Urinary bladder (tissue), 3 donors: ENCODE measurements at regions not wholly inside any gene's neighbourhood (a gene's known extent, or its start where the extent isn't known, plus 50 kb on each side); places are given as distances from the start of the nearest gene placed in this dataset.
"Not testable (repeated sequence)": the region's sequence is repeated elsewhere in the genome, so short reads cannot be mapped to it uniquely, and the experiment has no call there.

Source experiments
- DNase-seq: peaks from one replicate; pipeline ENCODE4 v3.0.0-alpha.2; 2015; ENCODE audit errors: extremely low spot score
- H3K27ac ChIP-seq: one replicate; pipeline ENCODE4 v1.5.1; 2013; ENCODE audit warnings: low read depth, mild to moderate bottlenecking, moderate library complexity
- H3K36me3 ChIP-seq: one replicate; pipeline ENCODE4 v1.6.1; 2013; ENCODE audit warnings: mild to moderate bottlenecking, moderate library complexity; ENCODE audit not compliant: insufficient read depth
- H3K4me1 ChIP-seq: one replicate; pipeline ENCODE4 v1.6.1; 2013; ENCODE audit warnings: mild to moderate bottlenecking, moderate library complexity; ENCODE audit not compliant: insufficient read depth
- H3K4me3 ChIP-seq: one replicate; pipeline ENCODE4 v1.5.1; 2013; ENCODE audit warnings: low read depth, low read length
- WGBS: extraction: QIAGEN DNeasy Blood & Tissue Kit; methylation state at CpG from one replicate; pipeline ENCODE4 v1.1.7; 2013; 5-methylcytosine and 5-hydroxymethylcytosine counted together
- donor health status: healthy with polysubstance abuse.
- donor health status: healthy.

DNA sequence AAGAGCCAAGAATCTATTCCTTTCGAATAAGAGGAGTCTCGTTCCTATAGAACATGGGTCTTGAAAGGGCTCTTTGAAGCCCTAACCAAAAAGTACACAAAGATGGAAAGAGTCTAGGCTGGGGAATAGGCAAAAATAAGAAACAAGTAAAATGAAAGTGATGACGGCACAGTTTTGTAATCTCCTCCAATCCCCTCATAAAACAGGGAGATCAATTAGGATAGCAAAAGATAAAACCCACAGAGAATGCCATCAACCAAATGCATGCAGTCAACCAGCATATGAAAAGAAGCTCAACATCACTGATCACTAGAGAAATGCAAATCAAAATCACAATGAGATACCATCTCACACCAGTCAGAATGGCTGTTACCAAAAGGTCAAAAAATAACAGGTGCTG is 122.4 kb upstream of the LSM14A start:
- Histone ChIP-seq H3K36me3 (no peaks in the 10 kb centered on the region), H3K4me3 (no peak overlapping the region), H3K4me1 (no peaks in the 10 kb centered on the region), H3K27ac (no peak overlapping the region)
- 62% methylated on average over 3 of the region's 3 CpGs for WGBS
- DNase-seq: no peak

DNA sequence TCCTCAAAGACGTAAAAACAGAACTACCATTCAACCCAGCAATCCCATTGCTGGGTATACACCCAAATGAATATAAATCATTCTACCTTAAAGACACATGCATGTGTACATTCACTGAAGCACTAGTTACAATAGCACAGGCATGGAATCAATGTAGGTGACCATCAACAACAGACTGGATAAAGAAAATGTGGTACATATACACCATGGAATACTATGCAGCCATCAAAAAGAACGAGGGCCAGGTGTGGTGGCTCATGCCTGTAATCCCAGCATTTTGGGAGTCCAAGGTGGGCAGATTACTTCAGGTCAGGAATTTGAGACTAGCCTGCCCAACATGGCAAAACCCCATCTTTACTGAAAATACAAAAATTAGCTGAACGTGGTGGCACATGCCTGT is 121.9 kb upstream of the LSM14A start:
- 86% methylated on average over 3 of the region's 3 CpGs for WGBS
- H3K27ac ChIP-seq, H3K36me3 ChIP-seq, DNase-seq, H3K4me3 ChIP-seq, H3K4me1 ChIP-seq: not testable (repeated sequence)

DNA sequence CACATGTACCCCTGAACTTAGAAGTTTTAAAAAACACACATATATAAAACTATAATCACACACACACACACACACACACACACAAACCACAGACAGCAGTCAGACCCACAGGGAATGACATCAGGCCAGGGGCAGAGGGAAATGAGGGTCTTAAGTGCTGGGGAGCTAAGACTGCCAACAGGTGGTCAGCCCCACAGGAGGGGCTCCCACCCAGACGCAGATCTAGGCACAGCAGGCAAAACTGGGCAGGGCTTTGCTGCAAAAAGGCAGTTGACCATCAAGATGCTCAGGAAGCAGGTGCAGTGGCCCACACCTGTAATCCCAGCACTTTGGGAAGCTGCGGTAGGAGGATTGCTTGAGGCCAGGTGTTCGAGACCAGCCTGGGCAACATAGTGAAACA is 121.0 kb upstream of the LSM14A start:
- 79% methylated on average over 3 of the region's 3 CpGs for WGBS
- no peak overlapping the region for H3K27ac ChIP-seq

DNA sequence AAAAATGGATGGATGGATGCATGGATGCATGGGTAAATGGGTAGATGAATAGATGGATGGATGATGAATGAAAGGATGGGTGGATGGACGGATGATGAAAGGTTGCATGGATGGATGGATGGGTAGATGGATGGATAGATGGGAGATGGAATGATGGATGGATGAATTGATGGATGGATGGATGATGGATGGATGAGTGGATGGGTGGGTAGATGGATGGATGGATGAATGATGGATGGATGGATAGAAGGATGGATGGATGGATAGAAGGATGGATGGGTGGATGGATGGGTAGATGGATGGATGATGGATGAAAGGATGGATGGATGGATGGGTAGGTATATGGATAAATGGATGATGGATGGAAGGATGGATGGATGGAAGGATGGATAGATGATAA is 115.1 kb upstream of the LSM14A start:
- Histone ChIP-seq H3K36me3 (no peaks in the 10 kb centered on the region), H3K27ac (no peak overlapping the region), H3K4me1 (no peaks in the 10 kb centered on the region), H3K4me3 (no peak overlapping the region)
- DNase-seq: no peak
- WGBS: 88% methylated on average over 1 of the region's 1 CpG

More for the DNA sequence above, 121.0 kb upstream of the LSM14A start:
- no peaks in the 10 kb centered on the region for H3K4me1 ChIP-seq
- no peaks in the 10 kb centered on the region for H3K36me3 ChIP-seq
- H3K4me3 ChIP-seq: no peak overlapping the region
- no peak for DNase-seq

DNA sequence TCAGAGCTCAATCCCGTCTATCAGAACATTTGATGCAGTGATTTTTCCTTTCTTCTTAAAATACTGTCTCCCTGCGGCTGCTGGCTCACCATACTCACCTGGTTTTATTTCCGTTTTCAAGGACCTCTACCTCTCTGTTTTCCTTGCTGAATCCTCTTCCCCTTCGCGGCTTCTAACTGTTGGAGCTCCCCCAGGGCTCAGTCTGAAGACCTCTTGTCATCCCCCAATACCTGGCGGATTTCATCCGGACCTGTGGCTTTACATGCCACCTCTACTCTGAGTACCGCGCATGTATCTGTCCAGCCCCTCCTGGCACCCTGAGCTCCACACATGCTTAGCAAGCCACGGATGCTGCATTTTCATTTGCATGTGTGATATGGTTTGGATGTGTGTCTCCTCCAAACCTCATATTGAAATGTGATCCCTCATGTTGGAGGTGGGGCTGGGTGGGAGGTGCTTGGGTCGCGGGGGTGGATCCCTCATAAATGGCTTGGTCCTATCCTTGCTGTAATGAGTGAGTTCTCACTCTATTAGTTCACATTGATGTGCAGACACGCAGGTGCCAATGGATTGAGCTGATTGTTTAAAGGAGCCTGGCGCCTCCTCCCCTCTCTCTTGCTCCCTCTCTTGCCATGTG is 106.2 kb upstream of the LSM14A start:
- H3K4me1 ChIP-seq: no peaks in the 10 kb centered on the region
- WGBS: 34% methylated on average over 14 of the region's 14 CpGs
- H3K36me3 ChIP-seq: no peaks in the 10 kb centered on the region
- H3K4me3 ChIP-seq: no peak overlapping the region
- no peak for DNase-seq
- no peak overlapping the region for H3K27ac ChIP-seq

DNA sequence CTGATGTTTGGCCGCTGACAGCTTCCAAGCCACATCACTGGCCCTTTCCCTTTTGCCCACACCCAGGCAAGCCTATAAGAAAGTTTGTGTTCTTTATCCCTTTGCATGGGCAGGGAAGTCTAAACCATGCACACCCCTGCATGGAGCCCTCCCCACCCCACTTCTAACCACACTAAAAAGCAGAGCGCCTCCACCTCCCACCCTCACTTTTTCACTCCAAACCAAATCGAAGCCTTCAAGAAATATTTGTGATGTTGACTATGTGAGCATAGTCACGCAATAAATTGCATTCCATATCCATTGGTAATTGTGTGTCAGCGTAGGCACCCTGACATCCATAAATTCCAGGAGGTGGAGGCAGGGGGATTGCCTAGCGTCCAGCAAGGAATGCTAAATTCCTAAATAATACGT is 104.4 kb upstream of the LSM14A start:
- no peak for DNase-seq
- 67% methylated on average over 7 of the region's 7 CpGs for WGBS
- Histone ChIP-seq H3K27ac (no peak overlapping the region), H3K36me3 (no peaks in the 10 kb centered on the region), H3K4me1 (no peaks in the 10 kb centered on the region), H3K4me3 (no peak overlapping the region)

DNA sequence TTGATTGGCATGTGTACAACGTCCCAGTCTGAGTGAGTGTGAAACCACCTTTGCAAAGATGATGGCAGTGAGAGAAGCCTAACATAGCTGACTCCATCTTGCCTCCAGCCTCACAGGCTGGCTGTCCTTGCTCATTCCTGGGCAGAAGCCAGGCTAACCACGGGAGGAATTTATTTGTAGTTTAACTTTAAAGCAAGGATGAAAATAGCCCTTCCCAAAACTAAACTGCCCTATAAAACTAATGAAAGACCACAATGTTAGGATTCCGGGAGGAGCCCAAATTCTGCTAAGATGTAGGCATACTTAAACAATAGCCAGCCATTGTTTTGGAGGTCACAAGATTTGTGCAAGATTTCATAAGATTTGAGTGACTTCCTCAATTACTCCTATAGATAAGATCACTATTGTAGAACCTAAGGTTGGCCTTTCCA is 96.6 kb upstream of the LSM14A start:
- WGBS: 21% methylated on average over 3 of the region's 3 CpGs
- H3K36me3 ChIP-seq: no peaks in the 10 kb centered on the region
- H3K27ac ChIP-seq: no peak overlapping the region
- no peak for DNase-seq
- no peak overlapping the region for H3K4me3 ChIP-seq
- no peaks in the 10 kb centered on the region for H3K4me1 ChIP-seq

DNA sequence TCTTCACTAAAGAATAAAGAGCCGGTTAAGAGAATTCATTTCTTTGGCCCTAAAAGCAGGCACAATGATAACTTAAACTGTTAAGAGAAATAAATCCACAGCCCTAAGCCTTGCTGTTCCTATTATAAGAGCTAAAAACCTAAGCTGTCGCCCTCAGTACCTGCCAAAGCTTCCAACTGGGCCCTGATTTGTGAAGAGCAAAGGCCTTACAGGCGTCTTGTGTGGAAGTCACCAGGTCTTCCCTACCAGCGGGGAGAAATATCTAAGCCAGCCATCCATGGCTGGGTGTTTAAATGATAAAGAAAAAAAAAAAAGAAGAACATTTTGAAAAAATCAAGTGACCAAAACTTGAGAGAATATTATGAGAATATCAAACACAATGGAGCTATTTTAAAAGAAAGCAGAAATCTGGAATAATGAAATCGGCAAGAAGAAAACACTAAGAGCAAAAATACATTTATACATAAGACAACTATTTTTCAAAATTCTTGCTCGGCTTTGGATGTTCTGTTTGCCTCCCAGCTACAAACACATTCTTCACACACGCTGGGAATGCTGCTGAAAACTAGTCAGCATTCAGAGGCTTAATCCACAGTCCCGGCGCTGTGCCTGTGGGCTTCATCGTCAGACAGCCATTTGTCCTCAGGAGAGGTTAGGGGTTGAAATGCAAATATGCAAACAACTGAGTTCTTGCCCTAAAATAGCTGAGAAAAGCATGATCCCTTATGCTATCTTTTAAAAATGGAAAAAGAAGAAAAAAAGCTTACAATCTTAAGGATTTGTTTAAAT is 89.8 kb upstream of the LSM14A start:
- 38% methylated on average over 10 of the region's 10 CpGs for WGBS
- no peak for DNase-seq
- no peaks in the 10 kb centered on the region for H3K4me1 ChIP-seq

DNA sequence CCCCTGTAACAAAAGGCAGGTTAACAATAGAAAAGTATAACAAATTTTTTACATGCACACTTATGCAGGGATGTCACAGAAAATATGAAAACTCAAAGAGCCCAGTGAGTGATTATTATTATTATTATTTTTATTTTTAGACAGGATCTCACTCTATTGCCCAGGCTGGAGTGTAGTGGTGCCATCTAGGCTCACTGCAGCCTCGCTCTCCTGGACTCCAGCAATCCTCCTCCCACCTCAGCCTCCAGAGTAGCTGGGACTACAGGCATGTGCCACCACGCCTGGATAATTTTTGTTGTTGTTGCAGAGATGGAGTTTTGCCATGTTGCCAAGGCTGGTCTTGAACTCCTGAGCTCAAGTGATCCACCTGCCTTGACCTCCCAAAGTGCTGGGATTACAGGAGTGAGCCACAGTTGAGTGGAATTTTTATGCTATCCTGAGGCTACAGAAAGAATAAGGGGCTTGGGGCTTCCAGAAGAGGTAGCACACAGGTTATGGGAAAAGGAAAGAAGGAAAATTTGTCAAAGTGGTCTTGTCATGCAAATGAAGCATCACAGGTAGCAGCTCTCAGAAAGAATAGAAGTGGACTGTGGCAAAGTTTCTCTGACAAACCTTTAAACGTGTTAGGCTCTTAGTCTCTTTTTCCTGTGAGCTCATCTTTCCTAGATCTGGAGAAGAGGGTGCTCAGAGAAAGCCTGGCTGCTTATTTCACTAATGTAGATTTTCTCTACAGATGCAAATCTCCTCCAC is 87.7 kb upstream of the LSM14A start:
- H3K4me3 ChIP-seq: no peak overlapping the region
- WGBS: 57% methylated on average over 3 of the region's 3 CpGs
- no peak for DNase-seq
- no peaks in the 10 kb centered on the region for H3K4me1 ChIP-seq
- H3K27ac ChIP-seq: no peak overlapping the region
- no peaks in the 10 kb centered on the region for H3K36me3 ChIP-seq

More for the DNA sequence above, 89.8 kb upstream of the LSM14A start:
- Histone ChIP-seq H3K36me3 (no peaks in the 10 kb centered on the region), H3K4me3 (no peak overlapping the region), H3K27ac (no peak overlapping the region)

DNA sequence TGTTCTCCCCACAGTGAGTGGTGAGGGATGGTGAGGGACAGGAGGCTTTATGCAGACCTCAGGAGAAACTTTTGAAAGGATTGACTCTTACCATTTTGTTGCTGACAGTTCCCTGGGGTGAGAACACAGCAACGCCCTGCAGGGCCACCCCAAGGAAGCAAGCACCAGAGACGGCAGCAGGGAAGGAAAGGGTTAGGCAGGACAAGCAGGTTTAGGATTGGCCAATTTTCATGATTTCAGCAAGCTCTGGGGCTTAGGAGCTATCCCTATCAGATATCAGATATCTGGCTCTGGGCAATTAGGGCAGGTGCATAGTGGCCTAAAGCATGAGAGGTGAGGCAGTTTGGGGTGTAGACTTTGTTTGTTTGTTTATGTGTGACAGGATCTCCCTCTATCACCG is 87.0 kb upstream of the LSM14A start:
- H3K27ac ChIP-seq: no peak overlapping the region
- no peaks in the 10 kb centered on the region for H3K36me3 ChIP-seq
- no peak overlapping the region for H3K4me3 ChIP-seq
- 45% methylated on average over 3 of the region's 3 CpGs for WGBS
- DNase-seq: no peak
- no peaks in the 10 kb centered on the region for H3K4me1 ChIP-seq

DNA sequence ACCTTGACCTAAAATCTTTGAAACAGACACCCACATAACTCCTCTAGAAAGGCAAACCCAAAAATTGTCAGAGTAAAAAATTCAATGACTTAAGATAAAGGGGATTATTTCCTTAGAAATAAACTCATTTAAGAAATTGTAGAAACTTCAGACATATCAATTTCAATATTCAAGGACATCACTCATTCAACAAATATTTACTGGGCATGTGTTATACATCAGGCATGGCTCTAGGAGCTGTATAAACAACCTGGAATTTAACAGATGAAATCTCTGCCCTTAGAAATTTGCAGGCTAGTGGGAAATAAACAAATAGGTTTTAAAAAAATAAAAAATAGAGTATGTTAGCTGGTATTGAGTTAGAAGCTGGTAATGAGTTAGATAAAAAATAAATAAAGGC is 84.0 kb upstream of the LSM14A start:
- Histone ChIP-seq H3K4me3 (no peak overlapping the region), H3K4me1 (no peaks in the 10 kb centered on the region), H3K27ac (no peak overlapping the region), H3K36me3 (no peaks in the 10 kb centered on the region)
- DNase-seq: no peak

DNA sequence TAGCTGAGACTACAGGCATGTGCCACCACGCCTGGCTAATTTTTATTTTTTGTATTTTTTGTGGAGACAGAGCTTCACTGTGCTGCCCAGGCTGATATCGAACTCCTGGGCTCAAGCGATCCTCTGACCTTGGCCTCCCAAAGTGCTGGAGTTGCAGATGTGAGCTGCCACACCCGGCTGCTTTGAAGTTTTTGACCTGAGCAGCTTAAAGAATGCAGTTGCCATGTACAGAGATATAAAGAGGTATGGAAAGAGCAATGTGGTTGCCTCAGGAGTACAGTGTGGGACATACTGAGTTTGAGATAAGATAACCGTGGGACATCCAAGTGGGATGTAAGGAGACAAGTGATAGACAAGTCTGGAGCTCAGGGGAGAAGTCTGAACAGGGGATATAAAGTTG is 82.7 kb upstream of the LSM14A start:
- Histone ChIP-seq H3K4me3 (no peak overlapping the region), H3K36me3 (no peaks in the 10 kb centered on the region), H3K4me1 (no peaks in the 10 kb centered on the region), H3K27ac (no peak overlapping the region)
- DNase-seq: no peak
- 80% methylated on average over 5 of the region's 5 CpGs for WGBS

DNA sequence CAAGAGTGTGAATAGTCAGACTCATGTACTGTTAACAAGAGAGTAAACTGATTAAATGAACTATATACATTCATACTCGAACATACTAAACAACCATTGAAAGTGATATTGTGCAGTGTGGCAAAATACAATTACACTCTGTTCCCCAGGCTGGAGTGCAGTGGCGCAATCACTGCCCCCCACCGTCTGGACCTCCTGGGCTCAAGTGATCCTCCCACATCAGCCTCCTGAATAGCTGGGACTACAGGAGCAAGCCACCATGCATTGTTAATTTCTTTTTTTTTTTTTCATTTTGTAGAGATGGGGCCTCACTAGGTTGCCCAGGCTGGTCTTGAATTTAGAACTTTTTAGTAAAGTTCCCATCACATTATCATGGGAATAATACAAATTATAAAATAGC is 77.3 kb upstream of the LSM14A start:
- Histone ChIP-seq H3K4me1 (no peaks in the 10 kb centered on the region), H3K4me3 (no peak overlapping the region), H3K27ac (no peak overlapping the region), H3K36me3 (no peaks in the 10 kb centered on the region)
- DNase-seq: no peak
- 71% methylated on average over 3 of the region's 3 CpGs for WGBS

DNA sequence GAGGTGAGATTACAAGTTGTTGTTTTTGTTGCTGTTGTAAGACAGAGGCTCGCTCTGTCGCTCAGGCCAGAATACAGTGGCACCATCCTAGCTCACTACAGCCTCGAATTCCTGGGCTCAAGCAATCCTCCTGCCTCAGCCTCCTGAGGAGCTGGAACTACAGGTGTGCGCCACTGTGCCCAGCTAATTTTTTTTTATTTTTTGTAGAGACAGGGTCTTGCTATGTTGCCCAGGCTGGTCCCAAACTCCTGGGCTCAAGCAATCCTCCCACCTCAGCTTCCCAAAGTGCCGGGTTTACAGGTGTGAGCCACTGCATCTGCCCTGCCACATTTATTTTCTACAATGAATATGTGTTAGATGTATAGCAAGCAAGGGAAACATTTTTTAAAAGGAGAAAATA is 76.9 kb upstream of the LSM14A start:
- H3K4me3 ChIP-seq, H3K27ac ChIP-seq, H3K36me3 ChIP-seq, DNase-seq, H3K4me1 ChIP-seq: not testable (repeated sequence)
- 93% methylated on average over 5 of the region's 5 CpGs for WGBS
